HG02678 (cell line): ENCODE measurements at regions not wholly inside any gene's neighbourhood (a gene's known extent, or its start where the extent isn't known, plus 50 kb on each side); places are given as distances from the start of the nearest gene placed in this dataset.
A peak's percentile ranks its signal among the peaks of the same experiment; 100 is the strongest.

Source experiments
- ATAC-seq: cut with Tn5 transposase; IDR thresholded peaks from one replicate; pipeline ENCODE4 v1.9.1; 2021; ENCODE audit warnings: mild to moderate bottlenecking, moderate library complexity; ENCODE audit not compliant: unreplicated experiment

DNA sequence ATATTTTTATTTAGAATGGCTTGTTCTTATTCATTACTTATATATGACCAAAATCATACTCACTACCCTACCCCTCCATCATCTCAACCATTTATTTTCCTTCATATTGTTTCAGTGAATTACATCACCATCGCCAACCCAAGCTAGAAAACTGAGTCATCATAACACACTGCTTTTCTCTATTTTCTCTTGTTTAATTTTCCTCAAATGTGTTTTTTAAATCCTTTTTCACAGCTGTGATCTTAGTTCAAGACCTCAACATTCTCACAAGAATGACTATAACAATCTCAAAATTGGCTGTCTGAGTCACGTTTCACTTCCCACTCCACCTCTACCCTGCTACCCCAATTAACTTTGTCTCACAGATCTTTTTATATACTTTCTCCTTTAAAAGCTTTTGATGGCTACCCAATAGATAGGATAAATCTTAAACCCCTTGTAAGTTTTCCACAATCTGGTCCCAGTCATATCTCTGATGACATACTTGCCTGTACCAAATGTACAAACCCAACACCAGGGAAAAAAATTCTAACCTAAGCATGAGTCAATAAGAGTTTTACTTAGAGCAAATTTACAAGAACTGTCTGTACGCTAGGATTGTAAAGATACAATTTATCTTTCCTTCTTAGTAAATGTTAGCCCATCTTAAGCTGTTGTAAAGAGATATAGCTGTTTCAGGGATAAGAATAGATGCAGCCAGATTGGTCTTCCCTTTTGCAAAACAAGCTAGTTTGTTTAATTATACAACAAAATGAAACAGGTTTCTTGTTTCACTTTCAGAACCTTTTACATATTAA lies 635.1 kb upstream of the SLC39A10 start:
- ATAC-seq: peak; percentile 74

DNA sequence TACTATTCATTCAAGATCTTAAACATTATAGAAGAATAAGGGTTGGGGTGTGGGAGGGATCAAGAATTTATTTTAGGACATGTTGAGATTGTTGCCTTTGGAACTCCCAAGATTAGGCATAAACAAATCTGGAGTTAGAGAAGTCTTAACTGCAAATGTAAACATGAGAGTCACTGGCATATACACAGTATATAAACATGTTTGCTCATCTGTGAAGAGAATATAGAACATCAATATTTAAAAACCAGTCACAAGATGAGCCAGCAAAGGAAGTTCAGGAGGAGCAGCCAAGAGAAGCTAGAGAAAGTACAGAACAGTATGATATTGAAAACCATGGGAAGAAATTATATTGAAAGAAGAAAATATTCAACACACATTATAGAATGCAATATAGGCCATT lies 638.6 kb upstream of the SLC39A10 start:
- no peak for ATAC-seq

DNA sequence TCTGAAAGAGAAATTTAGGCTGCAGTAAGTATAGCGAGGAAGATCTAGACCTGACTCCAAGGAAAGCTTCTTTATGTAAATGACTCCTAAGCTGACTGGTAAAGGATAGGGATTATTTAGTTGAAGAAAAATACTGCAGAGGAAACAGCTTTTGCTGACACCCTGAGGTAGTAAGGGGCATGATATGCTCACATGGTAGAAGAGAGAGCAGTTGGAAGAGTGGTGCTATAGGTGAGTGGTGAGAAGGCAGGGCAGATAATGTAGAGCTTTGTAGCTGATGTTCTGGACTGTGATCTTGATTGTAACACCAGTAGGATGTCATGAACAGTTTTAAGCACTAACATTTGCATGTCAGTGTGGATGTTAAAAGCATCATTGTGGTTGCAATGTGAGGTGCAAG lies 639.1 kb upstream of the SLC39A10 start:
- ATAC-seq: no peak

DNA sequence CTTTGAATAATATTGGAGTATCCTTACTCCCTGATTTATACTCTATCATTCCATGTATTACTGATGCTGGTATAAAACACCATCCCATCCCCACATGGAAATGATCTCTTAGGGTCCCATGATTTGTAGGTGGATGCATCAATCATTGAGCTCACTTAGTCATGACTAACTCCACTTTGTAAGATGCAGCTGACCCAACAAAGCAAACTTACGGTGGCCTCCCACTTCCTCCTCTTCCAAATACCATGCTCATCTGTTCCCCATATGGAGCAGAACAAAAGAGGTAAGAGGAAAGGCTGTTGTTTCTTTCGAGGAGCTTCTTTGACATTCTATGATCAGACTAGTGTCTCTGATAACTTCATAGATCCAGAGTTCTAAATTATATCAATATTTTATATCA lies 640.2 kb upstream of the SLC39A10 start:
- no peak for ATAC-seq

DNA sequence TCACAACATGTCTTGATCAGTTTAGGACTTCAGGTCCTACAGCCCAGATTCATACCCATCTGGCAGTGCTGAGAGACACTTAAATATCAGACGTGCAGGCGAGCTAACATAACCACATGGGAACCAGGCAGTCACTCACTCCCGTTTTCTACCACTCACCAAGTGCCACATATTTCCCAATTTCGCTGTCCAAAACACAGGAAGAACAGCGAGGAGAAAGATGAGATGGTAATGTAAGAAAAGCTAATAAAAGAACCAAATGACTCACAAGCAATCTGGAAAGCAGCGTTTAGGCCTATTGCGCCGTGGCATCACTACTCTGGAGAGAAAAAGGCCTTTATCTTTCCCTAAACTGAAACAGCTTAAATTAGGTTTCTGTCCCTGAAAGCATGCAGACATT lies 647.8 kb upstream of the SLC39A10 start:
- no peak for ATAC-seq

DNA sequence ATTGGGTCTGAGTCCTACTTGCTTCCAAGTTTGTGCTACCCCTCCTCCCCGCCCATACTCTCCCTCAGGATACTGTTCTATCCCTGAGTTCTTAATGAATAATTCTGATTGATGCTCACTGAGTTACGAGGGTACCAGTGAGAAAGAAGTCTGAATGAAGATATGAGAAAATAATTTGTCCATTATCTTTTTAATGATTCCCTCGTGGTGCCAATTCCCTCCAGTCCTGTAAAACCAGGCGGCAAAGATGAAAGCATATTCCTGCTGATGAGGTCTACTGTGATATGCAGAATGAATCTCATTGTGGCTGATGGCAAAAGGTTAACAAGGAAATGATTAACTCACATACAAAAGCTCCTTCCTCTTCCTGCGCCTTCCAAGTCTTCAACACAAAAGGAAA lies 650.2 kb upstream of the SLC39A10 start:
- ATAC-seq: no peak

DNA sequence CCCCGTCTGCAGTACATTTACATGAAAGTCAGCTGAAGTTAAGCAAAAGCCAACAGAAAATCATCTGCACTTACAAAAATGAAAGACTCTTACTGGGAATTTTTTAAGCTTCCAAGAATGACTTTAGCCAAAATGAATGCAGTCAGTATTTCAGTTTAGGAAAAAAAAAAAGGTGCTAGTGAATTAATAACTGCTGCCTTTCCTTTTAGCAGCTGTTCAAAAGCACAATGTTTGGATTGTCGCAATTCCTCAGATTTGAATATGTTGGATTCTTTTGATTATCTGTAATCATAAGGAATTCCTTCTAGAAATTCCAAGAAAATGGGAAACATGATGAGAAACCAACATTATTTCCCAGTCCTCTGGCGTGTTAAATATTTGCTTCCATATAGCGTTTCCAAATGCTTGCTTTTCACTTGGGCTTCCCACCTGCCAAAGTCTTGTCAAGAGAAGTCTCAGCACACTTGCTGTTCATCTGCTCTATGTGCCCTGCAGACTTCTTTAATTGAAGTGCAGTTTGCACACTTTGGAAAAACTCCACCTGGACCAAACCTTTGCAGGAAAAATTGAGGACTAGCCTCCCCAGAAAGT lies 653.0 kb upstream of the SLC39A10 start:
- ATAC-seq: no peak

DNA sequence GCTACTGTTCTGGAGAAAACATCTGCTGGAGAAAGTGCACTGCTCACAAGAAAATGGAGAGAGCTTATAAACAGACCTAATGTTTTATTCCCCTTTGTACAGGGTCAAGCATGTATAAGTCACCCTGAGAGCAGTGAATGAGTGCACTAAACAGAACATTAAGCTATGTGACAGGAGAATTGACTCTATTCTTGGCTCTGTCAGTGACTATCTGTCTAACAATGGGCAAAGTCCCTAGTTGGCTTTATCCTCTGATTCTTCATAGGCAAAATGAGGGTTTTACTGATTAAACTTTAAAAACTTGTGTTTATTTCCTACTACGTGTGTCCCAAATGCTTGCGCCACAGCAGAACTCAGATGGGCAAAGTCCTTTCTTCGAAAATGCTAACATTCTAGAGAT lies 655.1 kb upstream of the SLC39A10 start:
- ATAC-seq: no peak

DNA sequence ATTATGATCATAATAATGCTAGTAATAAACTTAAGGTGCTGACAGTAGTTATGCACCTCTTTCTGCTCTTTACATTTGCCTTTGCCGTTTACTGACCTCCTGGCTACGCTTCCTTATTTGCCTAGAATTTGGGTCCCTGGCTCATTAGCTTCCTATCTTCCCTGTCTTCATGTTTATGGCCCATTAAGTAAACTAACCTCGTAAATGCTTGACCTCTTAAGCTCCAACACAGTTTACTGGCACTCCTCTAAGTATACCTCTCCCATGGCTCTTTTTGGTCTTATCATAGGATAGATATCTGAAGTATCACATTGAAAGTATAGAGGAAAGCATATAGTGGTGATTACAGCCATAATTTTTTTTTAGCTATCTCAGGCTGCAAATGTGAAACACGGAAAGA lies 657.3 kb upstream of the SLC39A10 start:
- ATAC-seq: no peak

DNA sequence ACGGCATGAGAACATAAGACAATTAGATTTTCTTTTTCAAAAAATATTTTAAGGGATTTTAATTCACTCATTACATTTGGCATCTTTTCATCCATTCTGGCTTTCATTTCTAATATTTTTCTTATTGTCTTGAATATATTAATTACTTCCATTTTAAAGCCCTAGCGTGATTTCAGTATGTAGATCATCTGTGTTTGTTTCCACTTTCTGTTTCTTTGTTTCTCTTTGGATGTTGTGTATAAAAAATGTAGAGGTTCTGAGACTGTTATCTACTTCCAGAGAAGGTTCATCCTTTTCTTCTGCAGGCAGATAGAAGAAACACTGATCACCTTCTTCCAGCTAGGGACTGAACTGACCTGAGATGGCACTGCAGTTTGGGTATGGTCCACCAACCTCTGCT lies 664.4 kb upstream of the SLC39A10 start:
- ATAC-seq: no peak

DNA sequence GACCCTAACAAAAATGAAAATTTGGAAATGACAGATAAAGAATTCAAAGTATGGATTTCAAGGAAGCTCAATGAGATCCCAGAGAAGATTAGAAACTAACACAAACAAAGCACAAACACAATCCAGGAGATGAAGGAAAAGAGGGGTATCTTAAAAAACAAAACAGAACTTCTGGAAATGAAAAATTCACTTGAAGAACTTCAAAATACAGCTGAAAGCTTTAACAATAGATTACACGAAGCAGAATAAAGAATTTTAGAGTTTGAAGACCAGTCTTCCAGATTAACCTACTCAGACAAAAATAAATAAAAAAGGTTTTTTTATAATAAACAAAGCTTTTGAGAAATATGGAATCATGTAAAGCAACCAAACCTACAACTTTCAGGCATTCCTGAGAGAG lies 671.8 kb upstream of the SLC39A10 start:
- no peak for ATAC-seq

DNA sequence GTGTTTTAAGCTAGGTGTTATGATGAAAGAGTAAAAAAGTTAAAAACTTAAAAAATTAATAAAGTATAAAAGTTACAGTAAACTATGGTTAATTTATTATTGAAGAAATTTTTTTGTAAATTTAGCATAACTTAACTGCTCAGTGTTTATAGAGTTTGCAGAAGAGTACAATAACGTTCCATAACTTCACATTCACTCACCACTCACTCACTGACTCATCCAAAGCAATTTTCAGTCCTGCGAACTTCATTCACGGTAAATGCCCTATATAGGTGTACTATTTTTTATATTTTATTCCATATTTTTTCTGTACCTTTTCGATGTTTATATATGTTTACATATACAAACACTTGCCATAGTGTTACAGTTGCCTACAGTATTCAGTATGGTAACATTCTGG lies 694.8 kb upstream of the SLC39A10 start:
- no peak for ATAC-seq

DNA sequence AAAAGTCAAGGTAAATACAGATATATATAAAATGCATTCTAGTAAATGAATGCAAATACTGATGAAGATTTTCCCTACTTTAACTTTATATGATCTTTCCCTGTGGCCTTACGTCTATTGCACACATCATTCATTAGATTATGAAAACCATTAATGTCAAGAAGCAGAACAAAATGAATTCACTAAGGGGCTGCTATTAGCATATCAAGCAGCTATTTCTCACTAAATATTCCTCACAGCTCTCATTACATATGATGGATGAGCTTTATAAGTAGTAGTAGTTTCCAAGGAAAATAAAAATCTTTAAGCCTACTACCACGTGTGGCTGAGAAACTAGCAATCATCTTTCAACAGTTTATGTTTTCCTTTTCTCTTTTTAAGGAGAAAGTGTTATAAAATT lies 702.8 kb upstream of the SLC39A10 start:
- no peak for ATAC-seq

DNA sequence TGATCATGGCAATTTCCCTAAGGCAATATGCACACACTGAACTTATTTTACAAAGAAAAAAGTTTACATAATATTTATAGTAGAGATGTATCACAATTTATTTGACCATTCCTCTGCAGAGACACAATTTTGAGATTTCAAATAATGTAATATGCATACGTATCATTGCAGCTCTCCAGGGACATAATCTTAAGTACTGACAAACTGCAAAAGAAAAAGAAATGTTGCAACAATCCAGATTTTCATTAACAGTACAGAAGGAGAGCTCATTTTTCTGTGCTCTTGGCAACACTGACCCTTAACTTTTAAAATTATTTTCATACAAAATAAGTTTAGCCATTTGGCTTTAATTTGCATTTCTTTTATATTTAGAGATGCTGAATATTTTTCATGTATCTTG lies 710.2 kb upstream of the SLC39A10 start:
- ATAC-seq: no peak

DNA sequence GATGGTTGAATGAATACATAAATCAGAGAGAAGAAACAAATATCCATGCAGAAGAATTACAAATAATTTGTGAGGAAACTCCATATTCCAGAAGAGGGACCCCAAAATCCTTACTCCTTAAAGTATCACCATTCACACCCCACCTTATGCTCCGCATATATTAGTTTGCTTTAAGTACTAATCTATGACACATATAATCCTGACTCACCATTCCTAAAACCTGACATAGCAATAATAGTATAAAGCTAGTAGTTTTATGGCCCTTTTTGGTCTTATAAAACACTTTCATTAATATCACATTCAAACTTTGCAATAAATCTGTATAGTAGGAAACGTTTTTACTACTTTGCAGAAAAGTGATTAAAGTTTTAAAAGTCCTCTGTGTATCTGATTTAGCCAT lies 719.0 kb upstream of the SLC39A10 start:
- ATAC-seq: no peak

DNA sequence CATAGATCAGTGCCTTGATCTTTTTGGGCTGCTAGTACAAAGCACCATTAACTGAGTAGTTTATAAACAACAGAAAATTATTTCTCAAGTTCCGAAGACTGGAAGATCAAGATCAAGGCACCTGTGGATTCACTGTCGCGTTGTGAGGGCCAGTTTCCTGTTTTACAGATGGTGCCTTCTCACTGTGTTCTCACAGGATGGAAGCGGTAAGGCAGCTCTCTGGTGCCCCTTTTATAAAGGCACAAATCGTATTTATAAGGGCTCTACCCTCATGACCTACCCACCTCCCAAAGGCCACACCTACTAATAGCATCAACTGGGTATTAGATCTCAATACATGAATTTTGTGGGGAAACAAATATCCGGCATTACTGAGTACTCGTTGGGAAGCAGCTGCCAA lies 729.5 kb upstream of the SLC39A10 start:
- no peak for ATAC-seq

DNA sequence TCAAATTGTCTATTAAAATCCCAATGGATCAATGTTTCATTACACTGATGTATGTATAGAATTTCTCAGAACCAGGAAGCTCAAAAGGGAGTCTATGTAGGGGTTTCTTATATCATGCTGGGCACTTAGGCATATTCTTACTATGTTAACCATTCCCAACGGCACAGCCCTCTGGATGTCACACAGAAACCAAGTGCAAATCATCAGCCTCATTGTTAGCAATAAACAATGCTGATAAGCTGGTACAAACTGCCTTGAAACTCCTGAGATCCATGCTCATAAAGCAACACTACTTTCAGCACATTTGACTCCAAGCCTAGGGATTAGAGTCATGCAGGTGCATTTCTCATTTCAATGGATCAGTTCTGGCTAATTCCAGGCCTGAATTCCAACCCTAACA lies 730.2 kb upstream of the SLC39A10 start:
- ATAC-seq: no peak

DNA sequence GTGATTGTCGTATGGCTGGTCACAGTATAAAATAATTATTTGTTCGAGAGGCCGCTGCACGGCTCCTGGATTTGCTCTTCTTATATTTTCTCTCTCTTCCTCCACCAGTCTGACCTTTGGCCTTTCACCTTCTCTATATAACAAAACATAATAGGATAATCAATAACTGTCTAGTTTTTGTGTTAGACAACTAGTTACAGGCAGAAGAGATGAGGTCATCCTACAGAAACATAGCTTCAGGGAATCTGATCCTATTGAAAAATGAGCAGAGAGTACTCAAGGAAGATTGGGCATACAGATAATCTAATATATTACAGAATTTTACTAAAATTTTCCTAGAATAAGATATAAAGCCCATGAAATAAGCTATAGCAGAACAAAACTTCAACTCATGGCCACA lies 731.3 kb upstream of the SLC39A10 start:
- ATAC-seq: no peak

DNA sequence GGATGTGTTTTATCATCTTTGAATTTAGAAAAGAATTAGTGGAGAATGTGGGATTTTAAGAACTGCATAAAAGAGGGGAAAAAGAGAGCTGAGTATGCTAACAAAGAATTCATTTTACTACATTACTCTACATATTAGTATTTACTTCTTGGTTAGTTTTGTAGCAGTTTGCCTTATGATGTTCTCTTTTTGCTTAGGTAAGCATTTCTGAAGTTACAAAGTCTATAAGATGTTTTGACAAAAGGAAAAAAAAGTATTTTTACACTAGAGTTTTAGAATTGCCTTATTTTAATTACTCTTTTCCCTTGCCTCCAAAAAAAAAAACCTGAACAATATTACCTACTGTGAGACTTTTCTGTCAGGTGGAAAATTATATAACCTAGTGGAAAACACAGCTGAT lies 739.5 kb upstream of the SLC39A10 start:
- ATAC-seq: no peak

DNA sequence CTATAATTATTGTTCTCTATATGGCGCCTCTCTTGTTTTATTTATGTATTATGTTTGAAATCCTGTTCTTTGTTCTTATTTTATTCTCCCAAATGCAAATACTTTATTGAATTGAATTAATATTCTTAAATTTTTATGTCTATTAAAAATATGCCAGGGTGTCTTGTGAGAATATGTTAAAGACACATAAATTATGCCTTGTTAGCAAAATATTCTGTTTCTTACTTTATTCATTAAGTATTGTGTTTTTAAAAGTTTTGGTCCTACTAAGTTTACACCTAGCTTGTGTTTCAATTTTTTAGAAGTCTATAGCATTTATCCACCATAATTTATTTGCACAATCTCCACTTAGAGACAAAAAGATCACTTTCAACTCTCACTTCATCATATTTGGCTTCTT lies 741.5 kb upstream of the SLC39A10 start:
- no peak for ATAC-seq

DNA sequence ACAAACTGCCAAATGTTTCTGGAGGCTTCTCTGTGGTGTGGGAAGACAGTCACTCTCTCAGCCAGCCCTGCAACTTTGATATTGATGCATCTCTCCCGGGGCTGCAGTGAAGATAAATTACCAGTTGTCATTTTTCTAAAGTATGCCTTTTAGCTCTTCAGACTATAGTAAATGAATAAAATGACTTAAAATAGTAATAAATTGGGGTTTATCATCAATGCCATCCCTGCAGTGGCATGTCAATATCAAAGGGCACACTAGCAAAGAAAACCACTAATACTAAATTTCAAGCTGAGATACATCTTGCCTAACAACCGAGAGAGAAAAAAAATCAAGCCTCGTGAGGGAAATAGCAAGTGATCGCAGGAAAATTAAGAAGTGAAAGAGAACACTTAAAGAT lies 749.5 kb upstream of the SLC39A10 start:
- ATAC-seq: no peak

DNA sequence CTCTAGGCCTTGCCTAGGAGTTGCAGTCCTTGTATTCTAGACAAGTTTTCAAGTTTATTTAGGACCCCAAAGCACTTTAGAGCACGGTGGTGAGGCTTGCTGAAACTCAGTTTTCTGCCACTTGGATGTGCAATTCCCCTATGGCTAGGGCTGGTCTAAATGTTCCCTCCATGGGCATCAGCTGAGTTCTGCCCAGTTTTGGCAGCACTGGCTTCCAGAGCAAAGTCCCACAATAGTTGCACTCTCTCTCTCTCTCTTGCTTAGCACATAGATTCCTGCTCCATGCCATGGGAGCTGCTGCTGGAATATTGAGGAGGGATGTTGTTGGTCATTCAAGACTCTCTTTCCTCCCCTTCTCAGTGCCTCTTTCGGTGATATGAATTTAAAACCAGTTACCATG lies 760.2 kb upstream of the SLC39A10 start:
- ATAC-seq: no peak

DNA sequence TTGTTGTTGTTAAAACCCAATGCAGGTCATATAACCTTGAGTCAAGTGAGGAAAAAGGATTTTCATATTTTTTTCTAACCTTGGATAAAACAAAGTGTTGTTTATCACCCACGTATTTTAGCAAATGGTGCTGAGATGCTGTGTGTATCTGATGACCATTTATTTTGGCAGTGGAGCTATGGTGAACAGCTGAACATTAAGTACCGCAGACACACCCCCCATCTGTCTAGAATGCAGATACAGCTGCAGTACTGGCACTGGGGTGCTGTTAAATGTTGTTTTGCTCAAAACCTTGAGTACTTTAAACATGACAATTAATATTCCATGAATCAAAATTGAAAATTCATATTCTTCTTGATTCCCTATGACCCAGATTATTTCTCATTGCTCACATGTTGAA lies 773.3 kb upstream of the SLC39A10 start:
- no peak for ATAC-seq
